RCC 7860 (cell line): ENCODE measurements at regions not wholly inside any gene's neighbourhood (a gene's known extent, or its start where the extent isn't known, plus 50 kb on each side); places are given as distances from the start of the nearest gene placed in this dataset.

Source experiments
- DNase-seq: peaks from one replicate; pipeline ENCODE4 v3.0.0-alpha.2; 2015; ENCODE audit warnings: low spot score
- FAIRE-seq: peaks from 2 replicates; lab custom pipeline; 2012; peaks lifted over from hg19 to GRCh38; lab: Jason Lieb, UNC

- FAIRE-seq (no peak), DNase-seq (no peak)
These were observed 161.3 kb downstream of the GXYLT1 start for GRCh38 chr12:41983394-41983793.

- no peak for FAIRE-seq
- no peak for DNase-seq
These were observed 162.9 kb downstream of the GXYLT1 start for GRCh38 chr12:41981758-41982157.

- DNase-seq, result no peak
- FAIRE-seq, result no peak
These were observed 163.7 kb downstream of the GXYLT1 start for GRCh38 chr12:41981013-41981412.

GRCh38 chr12:41980390-41980789 is 164.3 kb downstream of the GXYLT1 start:
- no peak for DNase-seq
- no peak for FAIRE-seq

GRCh38 chr12:41979574-41979973 is 165.1 kb downstream of the GXYLT1 start:
- no peak for FAIRE-seq

GRCh38 chr12:41972598-41972997 is 172.1 kb downstream of the GXYLT1 start:
- no peak for FAIRE-seq
- no peak for DNase-seq

More at GRCh38 chr12:41979574-41979973, 165.1 kb downstream of the GXYLT1 start:
- no peak for DNase-seq

- no peak for DNase-seq
- FAIRE-seq, result no peak
These were observed 172.5 kb downstream of the GXYLT1 start for GRCh38 chr12:41972196-41972595.

- no peak for FAIRE-seq
- DNase-seq, result no peak
These were observed 173.9 kb downstream of the GXYLT1 start for GRCh38 chr12:41970744-41971143.

- FAIRE-seq (no peak), DNase-seq (no peak)
These were observed 176.1 kb downstream of the GXYLT1 start for GRCh38 chr12:41968599-41968998.

- FAIRE-seq, result peak; percentile 97
- peak; percentile 94 for DNase-seq
These were observed 176.8 kb downstream of the GXYLT1 start for GRCh38 chr12:41967668-41968500.

- no peak for FAIRE-seq
- no peak for DNase-seq
These were observed 177.8 kb downstream of the GXYLT1 start for GRCh38 chr12:41966916-41967315.

- DNase-seq, result no peak
- no peak for FAIRE-seq
These were observed 178.7 kb downstream of the GXYLT1 start for GRCh38 chr12:41966001-41966400.

GRCh38 chr12:41963398-41963797 is 181.3 kb downstream of the GXYLT1 start:
- DNase-seq (no peak), FAIRE-seq (no peak)

- no peak for FAIRE-seq
- no peak for DNase-seq
These were observed 182.5 kb downstream of the GXYLT1 start for GRCh38 chr12:41962171-41962572.

- no peak for FAIRE-seq
- no peak for DNase-seq
These were observed 185.4 kb downstream of the GXYLT1 start for GRCh38 chr12:41959271-41959670.

GRCh38 chr12:41956353-41956752 is 188.3 kb downstream of the GXYLT1 start:
- no peak for FAIRE-seq

GRCh38 chr12:41950455-41950854 is 194.2 kb downstream of the GXYLT1 start:
- no peak for FAIRE-seq
- no peak for DNase-seq

More at GRCh38 chr12:41956353-41956752, 188.3 kb downstream of the GXYLT1 start:
- no peak for DNase-seq

GRCh38 chr12:41946106-41946505 is 198.6 kb downstream of the GXYLT1 start:
- no peak for DNase-seq

GRCh38 chr12:41944216-41944615 is 200.5 kb downstream of the GXYLT1 start:
- DNase-seq, result no peak
- FAIRE-seq, result no peak

More at GRCh38 chr12:41946106-41946505, 198.6 kb downstream of the GXYLT1 start:
- FAIRE-seq, result no peak

GRCh38 chr12:41943671-41944070 is 201.0 kb downstream of the GXYLT1 start:
- DNase-seq (no peak), FAIRE-seq (no peak)

GRCh38 chr12:41942354-41942753 is 202.3 kb downstream of the GXYLT1 start:
- DNase-seq (no peak), FAIRE-seq (no peak)

- FAIRE-seq (no peak), DNase-seq (no peak)
These were observed 203.6 kb downstream of the GXYLT1 start for GRCh38 chr12:41941079-41941478.

GRCh38 chr12:41940571-41940970 is 204.1 kb downstream of the GXYLT1 start:
- FAIRE-seq (no peak), DNase-seq (no peak)
